ENCODE measurements at regions not wholly inside any gene's neighbourhood (a gene's known extent, or its start where the extent isn't known, plus 50 kb on each side); places are given as distances from the start of the nearest gene placed in this dataset.

GRCh38 chr18:25459814-25460213 lies 107.8 kb upstream of the ZNF521 start:
- H3K4me3 ChIP-seq (ENCODE audit: low read length, poor library complexity, severe bottlenecking), result no peak overlapping the region
- H3K4me2 ChIP-seq (ENCODE audit: low read depth, low read length, poor library complexity, severe bottlenecking), result no peak overlapping the region
- H3K36me3 ChIP-seq (ENCODE audit: insufficient read depth, low read length), result no peaks in the 10 kb centered on the region
- H3K9me3 ChIP-seq (ENCODE audit: insufficient read depth, low read depth, low read length), result no peaks in the 10 kb centered on the region
- H3K9me2 ChIP-seq (replicated peaks; ENCODE audit: low read depth, low read length), result no peaks in the 10 kb centered on the region
- H3K9ac ChIP-seq (ENCODE audit: low read depth, low read length, poor library complexity, severe bottlenecking), result no peak overlapping the region
- no peak for TF ChIP-seq CTCF (conservative IDR thresholded peaks at IDR 0.05; ENCODE audit: low read length)
- TF ChIP-seq EZH2phosphoT487 (IDR thresholded peaks at IDR 0.05; ENCODE audit: borderline replicate concordance), result no peak
- no peak overlapping the region for H2AFZ ChIP-seq (ENCODE audit: low read length)
- H3F3A ChIP-seq (ENCODE audit: low read depth), result no peaks in the 10 kb centered on the region
- H4K20me1 ChIP-seq (ENCODE audit: insufficient read depth, low read length, poor library complexity, severe bottlenecking), result no peaks in the 10 kb centered on the region
- H3K79me2 ChIP-seq (ENCODE audit: insufficient read depth, low read length), result no peaks in the 10 kb centered on the region
- H3K27me3 ChIP-seq (ENCODE audit: insufficient read depth, low read length, poor library complexity, severe bottlenecking), result no peaks in the 10 kb centered on the region
- no peaks in the 10 kb centered on the region for H3K4me1 ChIP-seq (ENCODE audit: insufficient read depth, low read length, poor library complexity, severe bottlenecking)

- Histone ChIP-seq H2AFZ (ENCODE audit: low read length) (no peak overlapping the region), H3K9me2 (replicated peaks; ENCODE audit: low read depth, low read length) (no peaks in the 10 kb centered on the region), H3F3A (ENCODE audit: low read depth) (no peaks in the 10 kb centered on the region), H3K4me3 (ENCODE audit: low read length, poor library complexity, severe bottlenecking) (no peak overlapping the region), H4K20me1 (ENCODE audit: insufficient read depth, low read length, poor library complexity, severe bottlenecking) (no peaks in the 10 kb centered on the region), H3K27me3 (ENCODE audit: insufficient read depth, low read length, poor library complexity, severe bottlenecking) (no peaks in the 10 kb centered on the region), H3K4me2 (ENCODE audit: low read depth, low read length, poor library complexity, severe bottlenecking) (no peak overlapping the region), H3K9ac (ENCODE audit: low read depth, low read length, poor library complexity, severe bottlenecking) (no peak overlapping the region), H3K79me2 (ENCODE audit: insufficient read depth, low read length) (no peaks in the 10 kb centered on the region), H3K36me3 (ENCODE audit: insufficient read depth, low read length) (no peaks in the 10 kb centered on the region), H3K9me3 (ENCODE audit: insufficient read depth, low read depth, low read length) (no peaks in the 10 kb centered on the region), H3K4me1 (ENCODE audit: insufficient read depth, low read length, poor library complexity, severe bottlenecking) (no peaks in the 10 kb centered on the region)
- TF ChIP-seq EZH2phosphoT487 (IDR thresholded peaks at IDR 0.05; ENCODE audit: borderline replicate concordance) (no peak), CTCF (conservative IDR thresholded peaks at IDR 0.05; ENCODE audit: low read length) (no peak)
These were observed 105.6 kb upstream of the ZNF521 start for GRCh38 chr18:25457601-25458000.

GRCh38 chr18:25457126-25457525 lies 105.2 kb upstream of the ZNF521 start:
- H3K9me2 ChIP-seq (replicated peaks; ENCODE audit: low read depth, low read length), result no peaks in the 10 kb centered on the region
- no peaks in the 10 kb centered on the region for H3K27me3 ChIP-seq (ENCODE audit: insufficient read depth, low read length, poor library complexity, severe bottlenecking)
- no peaks in the 10 kb centered on the region for H3K9me3 ChIP-seq (ENCODE audit: insufficient read depth, low read depth, low read length)
- H3K9ac ChIP-seq (ENCODE audit: low read depth, low read length, poor library complexity, severe bottlenecking), result no peak overlapping the region
- H4K20me1 ChIP-seq (ENCODE audit: insufficient read depth, low read length, poor library complexity, severe bottlenecking), result no peaks in the 10 kb centered on the region
- no peak overlapping the region for H3K4me3 ChIP-seq (ENCODE audit: low read length, poor library complexity, severe bottlenecking)
- no peaks in the 10 kb centered on the region for H3K36me3 ChIP-seq (ENCODE audit: insufficient read depth, low read length)
- H3K79me2 ChIP-seq (ENCODE audit: insufficient read depth, low read length), result no peaks in the 10 kb centered on the region
- TF ChIP-seq CTCF (conservative IDR thresholded peaks at IDR 0.05; ENCODE audit: low read length), result no peak
- no peak for TF ChIP-seq EZH2phosphoT487 (IDR thresholded peaks at IDR 0.05; ENCODE audit: borderline replicate concordance)
- H3F3A ChIP-seq (ENCODE audit: low read depth), result no peaks in the 10 kb centered on the region
- H3K4me2 ChIP-seq (ENCODE audit: low read depth, low read length, poor library complexity, severe bottlenecking), result no peak overlapping the region
- H3K4me1 ChIP-seq (ENCODE audit: insufficient read depth, low read length, poor library complexity, severe bottlenecking), result no peaks in the 10 kb centered on the region
- no peak overlapping the region for H2AFZ ChIP-seq (ENCODE audit: low read length)

All from Loucy (cell line).